ENCODE measurements at regions not wholly inside any gene's neighbourhood (a gene's known extent, or its start where the extent isn't known, plus 50 kb on each side); places are given as distances from the start of the nearest gene placed in this dataset.

DNA sequence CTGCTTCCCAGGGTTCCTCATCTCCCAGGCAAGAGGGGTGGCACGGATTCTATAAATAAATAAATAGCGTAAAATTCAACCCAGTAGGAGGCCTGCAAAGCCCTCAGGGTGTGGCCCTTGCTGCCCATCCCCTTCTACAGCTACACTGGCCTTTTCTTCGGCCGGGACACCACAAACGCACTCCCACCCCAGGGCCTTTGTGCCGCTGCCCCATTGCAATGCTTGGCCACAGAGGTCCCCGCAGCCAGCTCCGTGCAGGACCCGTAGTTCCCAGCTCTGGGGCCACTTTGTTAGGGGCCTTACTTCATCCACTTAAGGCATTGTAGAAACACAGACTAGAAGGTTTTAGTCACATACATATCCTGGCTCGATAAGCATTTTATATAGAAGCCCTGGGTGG is 151.2 kb downstream of the ERMARD start:
- no peak for DNase-seq (ENCODE audit: low spot score)
- Histone ChIP-seq H3K4me3 (no peak overlapping the region), H3K36me3 (no peaks in the 10 kb centered on the region), H3K27me3 (no peaks in the 10 kb centered on the region), H3K27ac (no peak overlapping the region), H3K4me1 (peaks cover 0 to 23% of the 10 kb centered on the region in 2 donors), H3K9me3 (no peaks in the 10 kb centered on the region)
- TF ChIP-seq, protein P1, sequence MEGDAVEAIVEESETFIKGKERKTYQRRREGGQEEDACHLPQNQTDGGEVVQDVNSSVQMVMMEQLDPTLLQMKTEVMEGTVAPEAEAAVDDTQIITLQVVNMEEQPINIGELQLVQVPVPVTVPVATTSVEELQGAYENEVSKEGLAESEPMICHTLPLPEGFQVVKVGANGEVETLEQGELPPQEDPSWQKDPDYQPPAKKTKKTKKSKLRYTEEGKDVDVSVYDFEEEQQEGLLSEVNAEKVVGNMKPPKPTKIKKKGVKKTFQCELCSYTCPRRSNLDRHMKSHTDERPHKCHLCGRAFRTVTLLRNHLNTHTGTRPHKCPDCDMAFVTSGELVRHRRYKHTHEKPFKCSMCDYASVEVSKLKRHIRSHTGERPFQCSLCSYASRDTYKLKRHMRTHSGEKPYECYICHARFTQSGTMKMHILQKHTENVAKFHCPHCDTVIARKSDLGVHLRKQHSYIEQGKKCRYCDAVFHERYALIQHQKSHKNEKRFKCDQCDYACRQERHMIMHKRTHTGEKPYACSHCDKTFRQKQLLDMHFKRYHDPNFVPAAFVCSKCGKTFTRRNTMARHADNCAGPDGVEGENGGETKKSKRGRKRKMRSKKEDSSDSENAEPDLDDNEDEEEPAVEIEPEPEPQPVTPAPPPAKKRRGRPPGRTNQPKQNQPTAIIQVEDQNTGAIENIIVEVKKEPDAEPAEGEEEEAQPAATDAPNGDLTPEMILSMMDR (IDR thresholded peaks at IDR 0.05), result no peak

DNA sequence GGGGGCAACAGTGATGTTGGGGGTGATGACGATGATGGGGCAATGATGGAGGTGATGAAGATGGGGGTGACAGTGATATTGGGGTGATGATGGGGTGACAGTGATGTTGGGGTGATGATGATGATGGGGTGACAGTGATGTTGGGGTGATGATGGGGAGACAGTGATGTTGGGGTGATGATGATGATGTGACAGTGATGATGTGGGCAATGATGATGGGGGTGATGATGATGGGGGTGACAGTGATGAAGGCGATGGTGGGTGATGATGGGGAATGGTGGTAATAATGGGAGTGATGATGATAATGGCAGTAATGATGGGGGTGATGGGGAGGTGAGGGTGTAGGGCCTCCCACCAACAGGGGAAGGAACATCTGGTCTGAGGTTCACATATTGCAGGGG is 150.6 kb downstream of the ERMARD start:
- no peaks in the 10 kb centered on the region for H3K9me3 ChIP-seq
- no peak overlapping the region for H3K27ac ChIP-seq
- H3K4me1 ChIP-seq, result peaks cover 0 to 21% of the 10 kb centered on the region in 2 donors
- DNase-seq (ENCODE audit: low spot score), result no peak
- TF ChIP-seq, protein P1 (IDR thresholded peaks at IDR 0.05), result no peak
- no peaks in the 10 kb centered on the region for H3K36me3 ChIP-seq
- no peaks in the 10 kb centered on the region for H3K27me3 ChIP-seq
- H3K4me3 ChIP-seq, result no peak overlapping the region

DNA sequence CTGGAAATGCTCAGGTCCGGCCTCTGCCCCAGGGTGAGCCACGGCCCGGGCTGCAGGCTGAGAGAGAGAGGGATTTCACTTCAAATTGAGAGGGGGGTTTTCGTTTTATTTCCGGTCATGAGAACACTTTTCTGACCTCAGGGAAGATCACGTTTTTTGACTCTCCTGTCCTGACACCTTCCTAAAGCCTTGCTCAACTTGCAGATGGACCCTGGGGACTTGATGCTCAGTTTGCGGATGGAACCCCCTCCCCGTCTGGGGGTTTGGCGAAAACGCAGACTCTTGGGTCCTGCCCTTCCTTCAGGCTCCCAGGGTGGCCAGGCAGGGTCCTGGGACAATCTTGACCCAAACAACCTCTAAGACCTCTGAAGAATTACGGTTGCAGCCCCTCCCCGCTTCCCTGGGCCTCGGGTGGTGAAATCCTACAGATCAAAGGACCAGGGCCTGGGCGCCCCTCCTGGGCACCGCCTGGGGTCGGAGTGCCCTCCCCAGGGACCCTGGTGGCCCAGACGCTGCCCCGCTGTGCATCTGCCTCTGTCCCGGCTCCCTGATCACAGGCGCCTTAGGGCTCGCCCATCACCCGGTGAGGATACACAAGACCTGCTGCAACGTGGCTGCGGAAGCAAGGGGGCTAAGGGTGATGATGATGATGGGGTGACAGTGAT is 148.2 kb downstream of the ERMARD start:
- H3K27me3 ChIP-seq, result no peaks in the 10 kb centered on the region
- H3K4me1 ChIP-seq, result peaks cover 0 to 2% of the 10 kb centered on the region in 2 donors
- no peaks in the 10 kb centered on the region for H3K9me3 ChIP-seq
- no peaks in the 10 kb centered on the region for H3K36me3 ChIP-seq
- H3K4me3 ChIP-seq, result no peak overlapping the region
- no peak for DNase-seq (ENCODE audit: low spot score)
- TF ChIP-seq, protein P1 (IDR thresholded peaks at IDR 0.05), result no peak
- H3K27ac ChIP-seq, result no peak overlapping the region

GRCh38 chr6:169898788-169899480 is 147.5 kb downstream of the ERMARD start:
- Histone ChIP-seq H3K27me3 (no peaks in the 10 kb centered on the region), H3K4me1 (no peaks in the 10 kb centered on the region), H3K9me3 (no peaks in the 10 kb centered on the region), H3K36me3 (no peaks in the 10 kb centered on the region), H3K27ac (no peak overlapping the region), H3K4me3 (no peak overlapping the region)
- TF ChIP-seq, protein P1 (IDR thresholded peaks at IDR 0.05), result no peak
- DNase-seq (ENCODE audit: low spot score), result no peak

GRCh38 chr6:169897601-169898358 is 146.4 kb downstream of the ERMARD start:
- Histone ChIP-seq H3K36me3 (no peaks in the 10 kb centered on the region), H3K9me3 (no peaks in the 10 kb centered on the region), H3K27me3 (no peaks in the 10 kb centered on the region), H3K4me3 (no peak overlapping the region), H3K27ac (no peak overlapping the region), H3K4me1 (no peaks in the 10 kb centered on the region)
- TF ChIP-seq, protein P1 (IDR thresholded peaks at IDR 0.05), result no peak
- DNase-seq (ENCODE audit: low spot score), result no peak
